ENCODE measurements at regions not wholly inside any gene's neighbourhood (a gene's known extent, or its start where the extent isn't known, plus 50 kb on each side); places are given as distances from the start of the nearest gene placed in this dataset.

- H3K4me1 ChIP-seq (ENCODE audit: control insufficient read depth, low read depth, low read length): peaks cover 2% of the 10 kb centered on the region
- H3K18ac ChIP-seq (ENCODE audit: low read length): no peak overlapping the region
Measured at GRCh38 chr2:157155992-157156391, 101.5 kb upstream of the GALNT5 start.

GRCh38 chr2:157158111-157158510, 99.4 kb upstream of the GALNT5 start:
- Histone ChIP-seq H3K36me3 (ENCODE audit: control insufficient read depth, insufficient read depth, low read length) (no peaks in the 10 kb centered on the region), H3K4me3 (ENCODE audit: low read length) (no peak overlapping the region), H2BK120ac (ENCODE audit: low read depth, low read length) (no peak overlapping the region), H3K27ac (ENCODE audit: low read depth, low read length) (no peak overlapping the region), H2AK5ac (ENCODE audit: low read length) (no peak overlapping the region), H3K23ac (ENCODE audit: low read length) (no peak overlapping the region), H4K8ac (ENCODE audit: low read depth, low read length) (no peak overlapping the region), H3K27me3 (ENCODE audit: insufficient read depth, low read length, poor library complexity) (no peaks in the 10 kb centered on the region), H3K4me2 (ENCODE audit: low read length) (no peak overlapping the region), H3K18ac (ENCODE audit: low read length) (no peak overlapping the region), H3K9ac (ENCODE audit: low read length) (no peak overlapping the region), H2BK15ac (replicated peaks; ENCODE audit: low read depth) (no peak overlapping the region), H3K56ac (ENCODE audit: low read length) (no peak overlapping the region), H3K79me2 (ENCODE audit: control insufficient read depth, insufficient read depth, low read length) (no peaks in the 10 kb centered on the region), H3K4me1 (ENCODE audit: control insufficient read depth, low read depth, low read length) (peaks cover 2% of the 10 kb centered on the region), H3K79me1 (ENCODE audit: low read length) (no peaks in the 10 kb centered on the region), H3K4ac (ENCODE audit: low read depth, low read length) (no peak overlapping the region), H4K5ac (ENCODE audit: low read length) (no peak overlapping the region), H2BK5ac (ENCODE audit: low read length) (no peak overlapping the region)
- DNase-seq: no peak
- no CpG with 5 or more reads among the region's 1 CpG for WGBS (ENCODE audit: extremely low coverage, insufficient coverage, low lambda C conversion rate)

More at GRCh38 chr2:157155992-157156391, 101.5 kb upstream of the GALNT5 start:
- DNase-seq: no peak
- H3K23ac ChIP-seq (ENCODE audit: low read length): no peak overlapping the region
- no peak overlapping the region for H3K4me3 ChIP-seq (ENCODE audit: low read length)
- no peak overlapping the region for H3K9ac ChIP-seq (ENCODE audit: low read length)
- H3K56ac ChIP-seq (ENCODE audit: low read length): no peak overlapping the region
- H3K36me3 ChIP-seq (ENCODE audit: control insufficient read depth, insufficient read depth, low read length): no peaks in the 10 kb centered on the region
- no peak overlapping the region for H4K8ac ChIP-seq (ENCODE audit: low read depth, low read length)
- H2BK15ac ChIP-seq (replicated peaks; ENCODE audit: low read depth): no peak overlapping the region
- H2BK5ac ChIP-seq (ENCODE audit: low read length): no peak overlapping the region
- no peak overlapping the region for H4K5ac ChIP-seq (ENCODE audit: low read length)
- no peak overlapping the region for H2BK120ac ChIP-seq (ENCODE audit: low read depth, low read length)
- no peak overlapping the region for H3K4me2 ChIP-seq (ENCODE audit: low read length)
- H3K27me3 ChIP-seq (ENCODE audit: insufficient read depth, low read length, poor library complexity): no peaks in the 10 kb centered on the region
- no peaks in the 10 kb centered on the region for H3K79me2 ChIP-seq (ENCODE audit: control insufficient read depth, insufficient read depth, low read length)
- no peak overlapping the region for H2AK5ac ChIP-seq (ENCODE audit: low read length)
- WGBS (ENCODE audit: extremely low coverage, insufficient coverage, low lambda C conversion rate): no CpG with 5 or more reads among the region's 1 CpG
- H3K4ac ChIP-seq (ENCODE audit: low read depth, low read length): no peak overlapping the region
- H3K27ac ChIP-seq (ENCODE audit: low read depth, low read length): no peak overlapping the region
- H3K79me1 ChIP-seq (ENCODE audit: low read length): no peaks in the 10 kb centered on the region

- Histone ChIP-seq H2BK5ac (ENCODE audit: low read length) (no peak overlapping the region), H3K79me1 (ENCODE audit: low read length) (no peaks in the 10 kb centered on the region), H4K5ac (ENCODE audit: low read length) (no peak overlapping the region), H3K27ac (ENCODE audit: low read depth, low read length) (no peak overlapping the region), H3K79me2 (ENCODE audit: control insufficient read depth, insufficient read depth, low read length) (no peaks in the 10 kb centered on the region), H3K4me1 (ENCODE audit: control insufficient read depth, low read depth, low read length) (no peaks in the 10 kb centered on the region), H3K4me2 (ENCODE audit: low read length) (no peak overlapping the region), H3K36me3 (ENCODE audit: control insufficient read depth, insufficient read depth, low read length) (no peaks in the 10 kb centered on the region), H3K27me3 (ENCODE audit: insufficient read depth, low read length, poor library complexity) (no peaks in the 10 kb centered on the region), H3K23ac (ENCODE audit: low read length) (no peak overlapping the region), H4K8ac (ENCODE audit: low read depth, low read length) (no peak overlapping the region), H3K9ac (ENCODE audit: low read length) (no peak overlapping the region), H3K4me3 (ENCODE audit: low read length) (no peak overlapping the region), H2BK15ac (replicated peaks; ENCODE audit: low read depth) (no peak overlapping the region), H2AK5ac (ENCODE audit: low read length) (no peak overlapping the region), H3K56ac (ENCODE audit: low read length) (no peak overlapping the region), H2BK120ac (ENCODE audit: low read depth, low read length) (no peak overlapping the region), H3K4ac (ENCODE audit: low read depth, low read length) (no peak overlapping the region), H3K18ac (ENCODE audit: low read length) (no peak overlapping the region)
- DNase-seq: no peak
- no CpG with 5 or more reads among the region's 5 CpGs for WGBS (ENCODE audit: extremely low coverage, insufficient coverage, low lambda C conversion rate)
Measured at GRCh38 chr2:157159221-157159934, 98.1 kb upstream of the GALNT5 start.

- no peaks in the 10 kb centered on the region for H3K79me2 ChIP-seq (ENCODE audit: control insufficient read depth, insufficient read depth, low read length)
- no peak overlapping the region for H2BK120ac ChIP-seq (ENCODE audit: low read depth, low read length)
- no peak for DNase-seq
- no peaks in the 10 kb centered on the region for H3K4me1 ChIP-seq (ENCODE audit: control insufficient read depth, low read depth, low read length)
- no peak overlapping the region for H3K23ac ChIP-seq (ENCODE audit: low read length)
- H2BK5ac ChIP-seq (ENCODE audit: low read length): no peak overlapping the region
- no CpG with 5 or more reads among the region's 3 CpGs for WGBS (ENCODE audit: extremely low coverage, insufficient coverage, low lambda C conversion rate)
- no peak overlapping the region for H3K9ac ChIP-seq (ENCODE audit: low read length)
- H3K79me1 ChIP-seq (ENCODE audit: low read length): no peaks in the 10 kb centered on the region
- no peak overlapping the region for H2AK5ac ChIP-seq (ENCODE audit: low read length)
- H2BK15ac ChIP-seq (replicated peaks; ENCODE audit: low read depth): no peak overlapping the region
- H3K27me3 ChIP-seq (ENCODE audit: insufficient read depth, low read length, poor library complexity): no peaks in the 10 kb centered on the region
- H4K8ac ChIP-seq (ENCODE audit: low read depth, low read length): no peak overlapping the region
- no peak overlapping the region for H3K4me3 ChIP-seq (ENCODE audit: low read length)
- H3K56ac ChIP-seq (ENCODE audit: low read length): no peak overlapping the region
- H3K4ac ChIP-seq (ENCODE audit: low read depth, low read length): no peak overlapping the region
- no peak overlapping the region for H3K27ac ChIP-seq (ENCODE audit: low read depth, low read length)
- no peak overlapping the region for H3K4me2 ChIP-seq (ENCODE audit: low read length)
- H3K36me3 ChIP-seq (ENCODE audit: control insufficient read depth, insufficient read depth, low read length): no peaks in the 10 kb centered on the region
- no peak overlapping the region for H4K5ac ChIP-seq (ENCODE audit: low read length)
- no peak overlapping the region for H3K18ac ChIP-seq (ENCODE audit: low read length)
Measured at GRCh38 chr2:157160111-157160510, 97.4 kb upstream of the GALNT5 start.

GRCh38 chr2:157164370-157164769, 93.1 kb upstream of the GALNT5 start:
- Histone ChIP-seq H3K4me2 (ENCODE audit: low read length) (no peak overlapping the region), H2AK5ac (ENCODE audit: low read length) (no peak overlapping the region), H3K27me3 (ENCODE audit: insufficient read depth, low read length, poor library complexity) (no peaks in the 10 kb centered on the region), H3K9ac (ENCODE audit: low read length) (no peak overlapping the region), H3K18ac (ENCODE audit: low read length) (no peak overlapping the region), H2BK120ac (ENCODE audit: low read depth, low read length) (no peak overlapping the region), H2BK15ac (replicated peaks; ENCODE audit: low read depth) (no peak overlapping the region), H3K56ac (ENCODE audit: low read length) (no peak overlapping the region), H3K79me1 (ENCODE audit: low read length) (no peaks in the 10 kb centered on the region), H3K4me3 (ENCODE audit: low read length) (no peak overlapping the region), H4K8ac (ENCODE audit: low read depth, low read length) (no peak overlapping the region), H3K27ac (ENCODE audit: low read depth, low read length) (no peak overlapping the region), H3K4ac (ENCODE audit: low read depth, low read length) (no peak overlapping the region), H3K36me3 (ENCODE audit: control insufficient read depth, insufficient read depth, low read length) (no peaks in the 10 kb centered on the region), H2BK5ac (ENCODE audit: low read length) (no peak overlapping the region), H4K5ac (ENCODE audit: low read length) (no peak overlapping the region), H3K4me1 (ENCODE audit: control insufficient read depth, low read depth, low read length) (no peaks in the 10 kb centered on the region), H3K79me2 (ENCODE audit: control insufficient read depth, insufficient read depth, low read length) (no peaks in the 10 kb centered on the region), H3K23ac (ENCODE audit: low read length) (no peak overlapping the region)
- DNase-seq: no peak
- no CpG with 5 or more reads among the region's 5 CpGs for WGBS (ENCODE audit: extremely low coverage, insufficient coverage, low lambda C conversion rate)

GRCh38 chr2:157164891-157165290, 92.6 kb upstream of the GALNT5 start:
- no peak overlapping the region for H3K27ac ChIP-seq (ENCODE audit: low read depth, low read length)
- no peak overlapping the region for H3K4ac ChIP-seq (ENCODE audit: low read depth, low read length)
- H4K5ac ChIP-seq (ENCODE audit: low read length): no peak overlapping the region
- no peak overlapping the region for H2BK5ac ChIP-seq (ENCODE audit: low read length)
- H3K79me1 ChIP-seq (ENCODE audit: low read length): no peaks in the 10 kb centered on the region
- H3K79me2 ChIP-seq (ENCODE audit: control insufficient read depth, insufficient read depth, low read length): no peaks in the 10 kb centered on the region
- H3K4me1 ChIP-seq (ENCODE audit: control insufficient read depth, low read depth, low read length): no peaks in the 10 kb centered on the region
- no peak overlapping the region for H3K56ac ChIP-seq (ENCODE audit: low read length)
- WGBS (ENCODE audit: extremely low coverage, insufficient coverage, low lambda C conversion rate): no CpG with 5 or more reads among the region's 1 CpG
- no peak overlapping the region for H3K23ac ChIP-seq (ENCODE audit: low read length)
- no peak for DNase-seq
- H3K36me3 ChIP-seq (ENCODE audit: control insufficient read depth, insufficient read depth, low read length): no peaks in the 10 kb centered on the region
- H3K4me3 ChIP-seq (ENCODE audit: low read length): no peak overlapping the region
- no peak overlapping the region for H4K8ac ChIP-seq (ENCODE audit: low read depth, low read length)
- no peak overlapping the region for H3K9ac ChIP-seq (ENCODE audit: low read length)
- H2BK15ac ChIP-seq (replicated peaks; ENCODE audit: low read depth): no peak overlapping the region
- H3K4me2 ChIP-seq (ENCODE audit: low read length): no peak overlapping the region
- no peak overlapping the region for H2AK5ac ChIP-seq (ENCODE audit: low read length)
- no peaks in the 10 kb centered on the region for H3K27me3 ChIP-seq (ENCODE audit: insufficient read depth, low read length, poor library complexity)
- no peak overlapping the region for H3K18ac ChIP-seq (ENCODE audit: low read length)
- no peak overlapping the region for H2BK120ac ChIP-seq (ENCODE audit: low read depth, low read length)
